Endothelial cell of umbilical vein (primary cell): ENCODE measurements at regions not wholly inside any gene's neighbourhood (a gene's known extent, or its start where the extent isn't known, plus 50 kb on each side); places are given as distances from the start of the nearest gene placed in this dataset.

ENCODE experiments used
- BruUV-seq: library from RNA; stranded (reverse); fragments of 400-500 nt; replicated peaks from 2 replicates; lab custom pipeline; 2021; lab: Mats Ljungman, UMichigan
- CTCF ChIA-PET: fragments of 300-600, 350-600 bp; sonication (Branson Sonifier 250); formaldehyde crosslinking; loops from one replicate; lab custom pipeline; 2021; ENCODE audit warnings: antibody characterized with exemption, inconsistent platforms; lab: Charles Lee
- POLR2A ChIA-PET: fragments of 300-600, 350-600 bp; sonication (Branson Sonifier 250); formaldehyde crosslinking; loops from one replicate; lab custom pipeline; 2021; ENCODE audit warnings: antibody characterized with exemption, inconsistent platforms; lab: Charles Lee
- DNase-seq: peaks from one replicate; pipeline ENCODE4 v3.0.0-alpha.2; 2011; ENCODE audit warnings: low read depth, low spot score
- FAIRE-seq: peaks from 2 replicates; lab custom pipeline; 2011; peaks lifted over from hg19 to GRCh38; lab: Jason Lieb, UNC
- H2AFZ ChIP-seq: 2 replicates; pipeline ENCODE4 v1.6.0; 2012; ENCODE audit warnings: low read depth, low read length, control low read depth, inconsistent platforms
- H3K27ac ChIP-seq: 2 replicates; pipeline ENCODE4 v1.5.1; 2011; ENCODE audit warnings: low read depth, mild to moderate bottlenecking, control low read depth, low read length, moderate library complexity; ENCODE audit not compliant: insufficient read depth
- H3K27me3 ChIP-seq, 2 experiments: 2 replicates each; pipeline versions ENCODE4 v1.6.0 to v1.6.1; 2011; ENCODE audit warnings: low read length in 2 of 2, mixed read lengths in 1 of 2; ENCODE audit not compliant: control insufficient read depth in 2 of 2, insufficient read depth in 2 of 2
- H3K36me3 ChIP-seq, 2 experiments: 2 replicates in 1 of 2; 3 replicates in 1 of 2; pipeline ENCODE4 v1.5.1; 2011; ENCODE audit warnings: low read length in 2 of 2, mild to moderate bottlenecking in 1 of 2, moderate library complexity in 1 of 2; ENCODE audit not compliant: control insufficient read depth in 2 of 2, insufficient read depth in 2 of 2; ENCODE audit errors: extremely low read depth in 1 of 2
- H3K4me1 ChIP-seq: 3 replicates; pipeline ENCODE4 v1.5.1; 2011; ENCODE audit warnings: mild to moderate bottlenecking, low read length; ENCODE audit not compliant: control insufficient read depth, insufficient read depth; ENCODE audit errors: extremely low read depth
- H3K4me2 ChIP-seq: 2 replicates; pipeline ENCODE4 v1.6.1; 2011; ENCODE audit warnings: low read length, control low read depth, mixed read lengths; ENCODE audit not compliant: insufficient read depth
- H3K4me3 ChIP-seq, 3 experiments: fragments of 200-600 bp in 1 of 3; sonication (generic), shearing (Covaris generic) in 1 of 3; replicated peaks in 1 of 3; 2 replicates each; pipeline ENCODE4 v1.5.1; 2011 to 2016; ENCODE audit warnings: control low read depth in 3 of 3, low read length in 3 of 3, mild to moderate bottlenecking in 2 of 3, inconsistent platforms in 1 of 3, low read depth in 1 of 3, moderate library complexity in 1 of 3; ENCODE audit not compliant: insufficient read depth in 1 of 3
- H3K79me2 ChIP-seq: 2 replicates; pipeline ENCODE4 v1.6.0; 2012; ENCODE audit warnings: low read length, inconsistent platforms; ENCODE audit not compliant: control insufficient read depth, insufficient read depth
- H3K9ac ChIP-seq: replicated peaks from 2 replicates; pipeline ENCODE3; 2011; ENCODE audit warnings: low read length, control low read depth; ENCODE audit not compliant: insufficient read depth; ENCODE audit errors: extremely low read depth
- H3K9me1 ChIP-seq: replicated peaks from 3 replicates; pipeline ENCODE4 v1.6.0; 2011; ENCODE audit warnings: mild to moderate bottlenecking, low read length; ENCODE audit not compliant: control insufficient read depth, insufficient read depth; ENCODE audit errors: extremely low read depth
- H3K9me3 ChIP-seq: replicated peaks from 2 replicates; pipeline ENCODE4 v1.5.1; 2012; ENCODE audit warnings: low read length, inconsistent platforms; ENCODE audit not compliant: control insufficient read depth, insufficient read depth
- H4K20me1 ChIP-seq: replicated peaks from 2 replicates; pipeline ENCODE3; 2011; ENCODE audit warnings: mild to moderate bottlenecking, low read length; ENCODE audit not compliant: control insufficient read depth, insufficient read depth; ENCODE audit errors: extremely low read depth
- EZH2 ChIP-seq: IDR thresholded peaks from 2 replicates; pipeline ENCODE4 v1.6.1; 2012; ENCODE audit warnings: borderline replicate concordance, low read depth, mild to moderate bottlenecking, moderate library complexity, low read length, inconsistent platforms; ENCODE audit not compliant: severe bottlenecking
- FOS ChIP-seq: IDR thresholded peaks from 2 replicates; pipeline ENCODE4 v1.6.1; 2011; ENCODE audit warnings: mild to moderate bottlenecking, low read length, moderate library complexity, borderline replicate concordance; ENCODE audit not compliant: insufficient read depth
- GATA2 ChIP-seq: IDR thresholded peaks from 2 replicates; pipeline ENCODE4 v1.7.0; 2011; ENCODE audit warnings: low read depth, mild to moderate bottlenecking, moderate library complexity, mixed read lengths, low read length; ENCODE audit not compliant: insufficient read length, insufficient read depth
- JUN ChIP-seq: IDR thresholded peaks from 2 replicates; pipeline ENCODE4 v1.6.1; 2011; ENCODE audit warnings: borderline replicate concordance, low read depth; ENCODE audit not compliant: insufficient read length, insufficient read depth
- MYC ChIP-seq: IDR thresholded peaks from one replicate; pipeline ENCODE4 v1.6.1; 2011; ENCODE audit warnings: mild to moderate bottlenecking, low read depth, low read length
- POLR2A ChIP-seq: IDR thresholded peaks from 2 replicates; pipeline ENCODE4 v1.6.1; 2012; ENCODE audit warnings: low read depth, mild to moderate bottlenecking, control low read depth, low read length
- POLR2AphosphoS5 ChIP-seq: IDR thresholded peaks from 2 replicates; pipeline ENCODE4 v1.6.1; 2012; ENCODE audit warnings: low read depth, mild to moderate bottlenecking, control low read depth, low read length, moderate library complexity; ENCODE audit not compliant: insufficient read depth
- dilution Hi-C: fragments of 300-500 bp; cut with MboI; formaldehyde crosslinking; loops from one replicate; pipeline ENCODE4 v1.15.0; 2019; ENCODE audit warnings: low sequenced_read_pairs; ENCODE audit not compliant: extremely low pct_ligation_motif_present
- intact Hi-C: fragments of 100-400 bp; cut with micrococcal nuclease; formaldehyde crosslinking; loops from one replicate; pipeline ENCODE4 v1.10.0; 2022
- TF ChIP-seq, protein P1 (sequence below): IDR thresholded peaks from 2 replicates; pipeline ENCODE4 v1.6.1; 2011; ENCODE audit not compliant: insufficient read depth, insufficient read length
- TF ChIP-seq, protein P2 (sequence below), 2 donors: IDR thresholded peaks; 1 replicate in 1 of 2; 2 replicates in 1 of 2; pipeline ENCODE4 v1.5.1; 2011; ENCODE audit warnings: low read length in 2 of 2, mild to moderate bottlenecking in 2 of 2, moderate library complexity in 2 of 2, control low read depth in 1 of 2, inconsistent platforms in 1 of 2, low read depth in 1 of 2; ENCODE audit not compliant: insufficient read depth in 1 of 2; ENCODE audit errors: extremely low read depth in 1 of 2

DNA sequence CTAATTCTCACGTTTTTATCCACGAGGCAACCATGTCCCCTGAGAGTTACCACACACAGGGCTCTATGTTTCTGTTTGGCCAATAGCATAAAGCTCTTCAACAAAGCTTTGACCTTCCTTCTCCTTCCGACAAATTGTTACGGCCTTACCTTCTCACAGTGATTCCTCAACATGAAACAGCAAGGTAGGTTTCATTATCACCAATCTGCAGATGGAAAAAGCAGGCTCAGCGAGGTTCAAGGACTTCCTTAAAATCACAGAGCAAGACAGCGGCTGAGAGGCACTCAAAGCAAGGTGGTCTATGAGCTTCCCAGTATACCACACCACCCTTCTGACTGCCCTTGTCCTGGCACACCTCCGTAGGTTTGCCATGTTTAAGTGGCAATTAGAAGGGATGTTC, 360.0 kb downstream of the CD83 start:
- no TSS peak for BruUV-seq
- Histone ChIP-seq H3K4me3 (no peak overlapping the region), H3K79me2 (no peaks in the 10 kb centered on the region), H3K9ac (no peak overlapping the region), H3K27me3 (no peaks in the 10 kb centered on the region), H3K9me1 (no peaks in the 10 kb centered on the region), H3K4me2 (no peak overlapping the region), H3K36me3 (no peaks in the 10 kb centered on the region), H3K9me3 (peaks cover 5% of the 10 kb centered on the region), H3K4me1 (no peaks in the 10 kb centered on the region), H2AFZ (no peak overlapping the region), H3K27ac (no peak overlapping the region), H4K20me1 (no peaks in the 10 kb centered on the region)
- intact Hi-C loops (no loop called here), dilution Hi-C loops (no loop called here)
- CTCF ChIA-PET: no interaction called here
- DNase-seq (no peak), FAIRE-seq (no peak)
- TF ChIP-seq POLR2AphosphoS5 (no peak), EZH2 (no peak)
- POLR2A ChIA-PET: no interaction called here

GRCh38 chr6:14478381-14479225, 361.0 kb downstream of the CD83 start:
- CTCF ChIA-PET: no interaction called here
- H3K4me1 ChIP-seq: no peaks in the 10 kb centered on the region
- H3K27me3 ChIP-seq: no peaks in the 10 kb centered on the region
- H3K36me3 ChIP-seq: no peaks in the 10 kb centered on the region
- H3K4me2 ChIP-seq: no peak overlapping the region
- dilution Hi-C loops (no loop called here), intact Hi-C loops (no loop called here)
- H3K9me1 ChIP-seq: no peaks in the 10 kb centered on the region
- TF ChIP-seq POLR2A: no peak
- no peak for TF ChIP-seq MYC
- no peak for TF ChIP-seq JUN
- TF ChIP-seq, protein P1, sequence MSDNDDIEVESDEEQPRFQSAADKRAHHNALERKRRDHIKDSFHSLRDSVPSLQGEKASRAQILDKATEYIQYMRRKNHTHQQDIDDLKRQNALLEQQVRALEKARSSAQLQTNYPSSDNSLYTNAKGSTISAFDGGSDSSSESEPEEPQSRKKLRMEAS: no peak
- TF ChIP-seq, protein P2, sequence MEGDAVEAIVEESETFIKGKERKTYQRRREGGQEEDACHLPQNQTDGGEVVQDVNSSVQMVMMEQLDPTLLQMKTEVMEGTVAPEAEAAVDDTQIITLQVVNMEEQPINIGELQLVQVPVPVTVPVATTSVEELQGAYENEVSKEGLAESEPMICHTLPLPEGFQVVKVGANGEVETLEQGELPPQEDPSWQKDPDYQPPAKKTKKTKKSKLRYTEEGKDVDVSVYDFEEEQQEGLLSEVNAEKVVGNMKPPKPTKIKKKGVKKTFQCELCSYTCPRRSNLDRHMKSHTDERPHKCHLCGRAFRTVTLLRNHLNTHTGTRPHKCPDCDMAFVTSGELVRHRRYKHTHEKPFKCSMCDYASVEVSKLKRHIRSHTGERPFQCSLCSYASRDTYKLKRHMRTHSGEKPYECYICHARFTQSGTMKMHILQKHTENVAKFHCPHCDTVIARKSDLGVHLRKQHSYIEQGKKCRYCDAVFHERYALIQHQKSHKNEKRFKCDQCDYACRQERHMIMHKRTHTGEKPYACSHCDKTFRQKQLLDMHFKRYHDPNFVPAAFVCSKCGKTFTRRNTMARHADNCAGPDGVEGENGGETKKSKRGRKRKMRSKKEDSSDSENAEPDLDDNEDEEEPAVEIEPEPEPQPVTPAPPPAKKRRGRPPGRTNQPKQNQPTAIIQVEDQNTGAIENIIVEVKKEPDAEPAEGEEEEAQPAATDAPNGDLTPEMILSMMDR (IDR thresholded peaks at IDR 0.05; ENCODE audit: extremely low read depth in 1 of 2, insufficient read depth in 1 of 2, low read depth in 1 of 2, low read length in 2 of 2): no peak
- TF ChIP-seq GATA2: no peak
- no peak for TF ChIP-seq EZH2
- no peak for TF ChIP-seq FOS
- no peak for TF ChIP-seq POLR2AphosphoS5
- peaks cover 2% of the 10 kb centered on the region for H3K9me3 ChIP-seq
- BruUV-seq: no TSS peak
- no peaks in the 10 kb centered on the region for H3K79me2 ChIP-seq
- POLR2A ChIA-PET: no interaction called here
- FAIRE-seq: no peak
- H2AFZ ChIP-seq: no peak overlapping the region
- no peak for DNase-seq
- no peak overlapping the region for H3K9ac ChIP-seq
- no peak overlapping the region for H3K4me3 ChIP-seq
- no peaks in the 10 kb centered on the region for H4K20me1 ChIP-seq
- H3K27ac ChIP-seq: no peak overlapping the region
